Panc1 (cell line): ENCODE measurements at regions not wholly inside any gene's neighbourhood (a gene's known extent, or its start where the extent isn't known, plus 50 kb on each side); places are given as distances from the start of the nearest gene placed in this dataset.

ENCODE experiments used
- ATAC-seq: fragments of 200-7000 bp; cut with Tn5 transposase; 2 replicates; pipeline ENCODE4 v1.9.1; 2020; ENCODE audit warnings: mild to moderate bottlenecking, moderate library complexity
- BruUV-seq: library from RNA; stranded (reverse); fragments of 400-500 nt; replicated peaks from 2 replicates; lab custom pipeline; 2021; lab: Mats Ljungman, UMichigan
- CTCF ChIA-PET: fragments of 300-600 bp; sonication (Branson Sonifier 250); formaldehyde crosslinking; loops from one replicate; lab custom pipeline; 2022; ENCODE audit warnings: antibody characterized with exemption; lab: Charles Lee
- POLR2A ChIA-PET: fragments of 300-600 bp; sonication (Branson Sonifier 250); formaldehyde crosslinking; loops from one replicate; lab custom pipeline; 2022; ENCODE audit warnings: antibody characterized with exemption; lab: Charles Lee
- DNase-seq: peaks from one replicate; pipeline ENCODE4 v3.0.0-alpha.2; 2010; ENCODE audit warnings: low read depth, low spot score
- H3K27ac ChIP-seq: 2 replicates; pipeline ENCODE4 v1.5.1; 2011; ENCODE audit warnings: mild to moderate bottlenecking, low read length, inconsistent platforms
- H3K27me3 ChIP-seq: fragments of 200-500 bp; sonication (Bioruptor generic); 2 replicates; pipeline ENCODE4 v1.6.0; 2014; ENCODE audit warnings: low read length, inconsistent platforms; ENCODE audit not compliant: control insufficient read depth, insufficient read depth
- H3K36me3 ChIP-seq: fragments of 200-500 bp; sonication (Bioruptor generic); 2 replicates; pipeline ENCODE4 v1.5.1; 2014; ENCODE audit warnings: inconsistent platforms, mild to moderate bottlenecking, low read length, moderate library complexity; ENCODE audit not compliant: control insufficient read depth, insufficient read depth
- H3K4me1 ChIP-seq: 2 replicates; pipeline ENCODE4 v1.5.1; 2011; ENCODE audit warnings: inconsistent platforms, mild to moderate bottlenecking, low read length, moderate library complexity; ENCODE audit not compliant: control insufficient read depth, insufficient read depth
- H3K4me3 ChIP-seq, 2 experiments: 2 replicates each; pipeline ENCODE4 v1.5.1; 2011 to 2012; ENCODE audit warnings: low read depth in 2 of 2, low read length in 2 of 2, mild to moderate bottlenecking in 2 of 2, inconsistent platforms in 1 of 2, moderate library complexity in 1 of 2
- H3K9me3 ChIP-seq: fragments of 200-500 bp; sonication (Bioruptor generic); 2 replicates; pipeline ENCODE4 v1.5.1; 2014; ENCODE audit warnings: low read depth, mild to moderate bottlenecking, inconsistent platforms, low read length, moderate library complexity; ENCODE audit not compliant: control insufficient read depth, insufficient read depth
- POLR2AphosphoS5 ChIP-seq: IDR thresholded peaks from 2 replicates; pipeline ENCODE4 v1.6.1; 2012; ENCODE audit warnings: mild to moderate bottlenecking, low read depth, low read length, moderate library complexity
- SIN3A ChIP-seq: IDR thresholded peaks from 2 replicates; pipeline ENCODE4 v1.6.1; 2012; ENCODE audit warnings: low read depth, mild to moderate bottlenecking, low read length, moderate library complexity, borderline replicate concordance; ENCODE audit not compliant: insufficient read depth
- TCF7L2 ChIP-seq: IDR thresholded peaks from 2 replicates; pipeline ENCODE4 v1.6.1; 2011; ENCODE audit warnings: mild to moderate bottlenecking, low read depth, low read length, inconsistent platforms
- in situ Hi-C: cut with HindIII; loops from 2 replicates; pipeline ENCODE4 v1.10.0; 2016; ENCODE audit warnings: low sequenced_read_pairs, low pct_unique_long_range_greater_than_20kb
- intact Hi-C: fragments of 100-400 bp; cut with micrococcal nuclease; formaldehyde crosslinking; loops from one replicate; pipeline ENCODE4 v1.10.0; 2022; ENCODE audit not compliant: unreplicated experiment
- TF ChIP-seq, protein P1 (sequence below), 2 experiments: IDR thresholded peaks; 2 replicates each; pipeline ENCODE4 v1.6.1; 2011 to 2012; ENCODE audit warnings: low read depth in 2 of 2, control low read depth in 1 of 2, low read length in 1 of 2, mild to moderate bottlenecking in 1 of 2, moderate library complexity in 1 of 2; ENCODE audit not compliant: insufficient read depth in 1 of 2
- TF ChIP-seq, protein P2 (sequence below): fragments of 450-650 bp; IDR thresholded peaks from 2 replicates; pipeline ENCODE4 v1.5.1; 2017; ENCODE audit warnings: mild to moderate bottlenecking

DNA sequence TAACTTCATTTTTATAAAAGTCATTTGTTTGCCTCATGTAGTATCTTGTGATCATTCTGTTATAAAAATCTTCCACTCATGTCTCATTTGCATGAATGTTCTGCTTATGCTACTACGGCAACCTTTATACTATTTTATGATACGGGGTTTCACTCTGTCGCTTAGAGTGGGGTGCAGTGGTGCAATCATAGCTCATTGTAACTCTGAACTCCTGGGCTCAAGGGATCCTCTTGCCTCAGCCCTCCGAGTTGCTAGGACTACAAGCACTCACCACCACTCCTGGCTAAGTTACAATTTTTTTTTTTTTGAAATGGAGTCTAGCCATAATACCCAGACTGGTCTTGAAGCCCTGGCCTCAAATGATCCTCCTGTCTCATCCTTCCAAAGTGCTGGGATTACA, 154.4 kb upstream of the PREP start:
- BruUV-seq, result no TSS peak
- DNase-seq (no peak), ATAC-seq (no peak)
- no peak overlapping the region for H3K27ac ChIP-seq
- no peaks in the 10 kb centered on the region for H3K27me3 ChIP-seq
- no peaks in the 10 kb centered on the region for H3K36me3 ChIP-seq
- no peak overlapping the region for H3K4me3 ChIP-seq
- no peak for TF ChIP-seq SIN3A
- TF ChIP-seq POLR2AphosphoS5, result no peak
- no peak for TF ChIP-seq TCF7L2
- TF ChIP-seq, protein P1, sequence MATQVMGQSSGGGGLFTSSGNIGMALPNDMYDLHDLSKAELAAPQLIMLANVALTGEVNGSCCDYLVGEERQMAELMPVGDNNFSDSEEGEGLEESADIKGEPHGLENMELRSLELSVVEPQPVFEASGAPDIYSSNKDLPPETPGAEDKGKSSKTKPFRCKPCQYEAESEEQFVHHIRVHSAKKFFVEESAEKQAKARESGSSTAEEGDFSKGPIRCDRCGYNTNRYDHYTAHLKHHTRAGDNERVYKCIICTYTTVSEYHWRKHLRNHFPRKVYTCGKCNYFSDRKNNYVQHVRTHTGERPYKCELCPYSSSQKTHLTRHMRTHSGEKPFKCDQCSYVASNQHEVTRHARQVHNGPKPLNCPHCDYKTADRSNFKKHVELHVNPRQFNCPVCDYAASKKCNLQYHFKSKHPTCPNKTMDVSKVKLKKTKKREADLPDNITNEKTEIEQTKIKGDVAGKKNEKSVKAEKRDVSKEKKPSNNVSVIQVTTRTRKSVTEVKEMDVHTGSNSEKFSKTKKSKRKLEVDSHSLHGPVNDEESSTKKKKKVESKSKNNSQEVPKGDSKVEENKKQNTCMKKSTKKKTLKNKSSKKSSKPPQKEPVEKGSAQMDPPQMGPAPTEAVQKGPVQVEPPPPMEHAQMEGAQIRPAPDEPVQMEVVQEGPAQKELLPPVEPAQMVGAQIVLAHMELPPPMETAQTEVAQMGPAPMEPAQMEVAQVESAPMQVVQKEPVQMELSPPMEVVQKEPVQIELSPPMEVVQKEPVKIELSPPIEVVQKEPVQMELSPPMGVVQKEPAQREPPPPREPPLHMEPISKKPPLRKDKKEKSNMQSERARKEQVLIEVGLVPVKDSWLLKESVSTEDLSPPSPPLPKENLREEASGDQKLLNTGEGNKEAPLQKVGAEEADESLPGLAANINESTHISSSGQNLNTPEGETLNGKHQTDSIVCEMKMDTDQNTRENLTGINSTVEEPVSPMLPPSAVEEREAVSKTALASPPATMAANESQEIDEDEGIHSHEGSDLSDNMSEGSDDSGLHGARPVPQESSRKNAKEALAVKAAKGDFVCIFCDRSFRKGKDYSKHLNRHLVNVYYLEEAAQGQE (IDR thresholded peaks at IDR 0.05; ENCODE audit: insufficient read depth in 1 of 2, low read depth in 2 of 2, low read length in 1 of 2), result no peak
- TF ChIP-seq, protein P2, sequence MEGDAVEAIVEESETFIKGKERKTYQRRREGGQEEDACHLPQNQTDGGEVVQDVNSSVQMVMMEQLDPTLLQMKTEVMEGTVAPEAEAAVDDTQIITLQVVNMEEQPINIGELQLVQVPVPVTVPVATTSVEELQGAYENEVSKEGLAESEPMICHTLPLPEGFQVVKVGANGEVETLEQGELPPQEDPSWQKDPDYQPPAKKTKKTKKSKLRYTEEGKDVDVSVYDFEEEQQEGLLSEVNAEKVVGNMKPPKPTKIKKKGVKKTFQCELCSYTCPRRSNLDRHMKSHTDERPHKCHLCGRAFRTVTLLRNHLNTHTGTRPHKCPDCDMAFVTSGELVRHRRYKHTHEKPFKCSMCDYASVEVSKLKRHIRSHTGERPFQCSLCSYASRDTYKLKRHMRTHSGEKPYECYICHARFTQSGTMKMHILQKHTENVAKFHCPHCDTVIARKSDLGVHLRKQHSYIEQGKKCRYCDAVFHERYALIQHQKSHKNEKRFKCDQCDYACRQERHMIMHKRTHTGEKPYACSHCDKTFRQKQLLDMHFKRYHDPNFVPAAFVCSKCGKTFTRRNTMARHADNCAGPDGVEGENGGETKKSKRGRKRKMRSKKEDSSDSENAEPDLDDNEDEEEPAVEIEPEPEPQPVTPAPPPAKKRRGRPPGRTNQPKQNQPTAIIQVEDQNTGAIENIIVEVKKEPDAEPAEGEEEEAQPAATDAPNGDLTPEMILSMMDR, result no peak
- in situ Hi-C loops (no loop called here), intact Hi-C loops (no loop called here)
- CTCF ChIA-PET, result no interaction called here
- POLR2A ChIA-PET, result no interaction called here
- H3K9me3 ChIP-seq, result no peaks in the 10 kb centered on the region; the same call in 1 of the 2 replicates
- no peaks in the 10 kb centered on the region for H3K4me1 ChIP-seq

DNA sequence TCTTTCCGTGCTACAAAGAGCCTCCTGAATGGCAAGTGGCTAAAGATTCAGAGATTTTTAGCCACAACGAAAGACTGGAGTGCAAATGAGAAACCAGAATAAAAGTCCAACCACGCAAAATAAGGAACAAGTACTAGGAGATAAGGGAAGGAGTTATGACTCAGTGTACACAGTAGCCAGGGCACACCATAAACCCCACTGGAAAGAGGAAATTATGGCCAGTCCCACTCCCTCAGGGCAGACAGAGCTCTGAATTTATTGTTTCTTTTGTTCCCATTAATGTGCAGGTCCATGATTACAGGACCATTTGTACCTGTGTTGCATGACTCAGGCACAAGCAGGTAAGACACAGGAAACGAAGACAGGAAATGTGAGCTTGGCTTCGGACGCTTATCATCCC, 150.3 kb upstream of the PREP start:
- no peaks in the 10 kb centered on the region for H3K27me3 ChIP-seq
- in situ Hi-C loops, result no loop called here
- H3K36me3 ChIP-seq, result no peaks in the 10 kb centered on the region
- DNase-seq (no peak), ATAC-seq (no peak)
- no TSS peak for BruUV-seq
- CTCF ChIA-PET, result no interaction called here
- no peak for TF ChIP-seq TCF7L2
- no peak for TF ChIP-seq POLR2AphosphoS5
- TF ChIP-seq SIN3A, result no peak
- TF ChIP-seq, protein P1 (IDR thresholded peaks at IDR 0.05; ENCODE audit: insufficient read depth in 1 of 2, low read depth in 2 of 2, low read length in 1 of 2), result no peak
- TF ChIP-seq, protein P2, result no peak
- no peaks in the 10 kb centered on the region; the same call in 1 of the 2 replicates for H3K9me3 ChIP-seq
- no peak overlapping the region for H3K27ac ChIP-seq
- intact Hi-C loops, result no loop called here
- POLR2A ChIA-PET, result no interaction called here
- no peak overlapping the region for H3K4me3 ChIP-seq
- H3K4me1 ChIP-seq, result no peaks in the 10 kb centered on the region
